Skin epidermis (tissue), 12 donors: ENCODE measurements at regions not wholly inside any gene's neighbourhood (a gene's known extent, or its start where the extent isn't known, plus 50 kb on each side); places are given as distances from the start of the nearest gene placed in this dataset.
"Not testable (repeated sequence)": the region's sequence is repeated elsewhere in the genome, so short reads cannot be mapped to it uniquely, and the experiment has no call there.

ENCODE experiments used
- H3K27ac ChIP-seq, 21 experiments: fragments of 200-600 bp; sonication (generic) in 11 of 21; one replicate each; pipeline ENCODE4 v1.5.0; 2020; ENCODE audit warnings: mild to moderate bottlenecking in 3 of 21, inconsistent platforms in 2 of 21, moderate library complexity in 2 of 21
- H3K4me3 ChIP-seq, 7 experiments: fragments of 200-600 bp; sonication (generic) in 2 of 7; one replicate each; pipeline ENCODE4 v1.5.0; 2020; ENCODE audit warnings: inconsistent platforms in 2 of 7, mild to moderate bottlenecking in 2 of 7, moderate library complexity in 1 of 7

DNA sequence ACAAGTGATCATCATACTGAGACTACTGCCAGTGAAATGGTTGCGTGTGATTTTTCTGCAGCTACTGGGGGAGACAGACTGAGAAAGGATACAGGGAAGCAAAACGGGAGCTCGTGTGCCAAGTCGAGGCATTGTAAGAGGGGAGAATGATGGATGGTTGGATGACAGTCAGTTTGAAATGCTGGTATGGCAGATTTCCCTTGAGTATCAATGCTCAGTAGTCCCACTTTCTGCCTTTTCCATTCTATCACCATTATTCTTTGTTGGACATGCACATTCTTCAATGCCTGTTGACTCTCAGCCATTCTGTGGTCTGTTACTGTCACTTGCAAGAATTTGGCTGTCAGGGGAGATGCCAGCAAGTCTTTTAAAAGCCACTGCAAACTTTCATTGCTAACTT, 510.6 kb upstream of the RBFOX1 start:
- no peak overlapping the region for H3K27ac ChIP-seq
- H3K4me3 ChIP-seq: no peak overlapping the region

DNA sequence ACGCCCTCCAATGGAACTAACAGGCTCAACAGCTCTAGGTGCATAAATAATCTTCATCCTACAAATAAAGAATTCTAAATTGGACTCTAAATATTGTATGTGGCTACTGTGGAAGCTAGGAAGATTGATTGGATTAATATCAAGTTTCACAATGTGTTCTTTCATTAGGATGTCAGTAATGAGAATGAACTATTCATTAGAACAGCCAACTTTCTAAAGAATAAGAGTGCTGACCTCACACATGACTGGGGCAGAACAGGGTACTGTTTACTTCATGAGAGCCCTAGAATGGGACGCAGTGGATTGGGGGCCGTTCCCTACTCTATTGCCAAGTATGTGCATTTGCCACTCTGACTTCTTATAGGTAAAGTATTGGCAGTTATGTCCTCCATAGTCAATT, 528.2 kb upstream of the RBFOX1 start:
- Histone ChIP-seq H3K27ac (no peak overlapping the region), H3K4me3 (no peak overlapping the region)

DNA sequence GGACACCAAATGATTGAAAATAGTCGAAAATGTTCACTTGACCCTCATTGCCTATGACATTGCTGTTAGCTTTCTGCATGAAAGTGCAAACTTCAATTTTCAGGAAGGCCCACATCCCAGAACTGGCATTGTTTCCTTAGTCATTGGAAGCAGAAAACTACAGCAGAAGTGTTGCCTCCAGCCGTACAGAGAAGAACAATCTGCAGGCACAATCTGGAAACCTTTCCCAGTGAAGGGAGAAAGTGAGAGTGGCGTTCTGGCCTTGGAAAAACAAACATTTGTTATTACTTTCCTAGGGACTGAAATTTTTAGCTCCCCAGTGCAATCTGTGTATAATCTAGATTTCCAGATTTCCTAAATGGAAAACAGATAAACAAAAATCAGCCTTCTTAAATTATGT, 529.5 kb upstream of the RBFOX1 start:
- H3K27ac ChIP-seq: no peak overlapping the region
- H3K4me3 ChIP-seq: no peak overlapping the region

DNA sequence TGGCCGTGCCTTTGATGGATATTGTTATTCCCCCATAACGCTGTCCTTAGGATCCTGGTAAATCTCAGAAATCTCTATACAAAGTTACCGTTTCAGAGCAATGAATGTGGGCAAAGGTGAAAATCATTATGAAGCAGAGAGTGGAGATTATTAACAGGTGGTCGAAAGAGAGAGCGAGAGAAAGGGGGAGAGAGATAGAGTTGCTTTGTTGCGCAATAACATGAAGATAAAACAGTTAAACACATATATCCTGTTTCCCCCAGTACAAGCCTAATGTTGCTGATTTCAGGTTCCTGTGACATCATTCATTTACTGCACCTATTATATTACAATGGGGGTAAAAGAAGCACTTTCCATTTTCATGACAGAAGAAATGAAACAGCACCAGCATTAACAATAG, 535.4 kb upstream of the RBFOX1 start:
- H3K27ac ChIP-seq: no peak overlapping the region
- H3K4me3 ChIP-seq: no peak overlapping the region

DNA sequence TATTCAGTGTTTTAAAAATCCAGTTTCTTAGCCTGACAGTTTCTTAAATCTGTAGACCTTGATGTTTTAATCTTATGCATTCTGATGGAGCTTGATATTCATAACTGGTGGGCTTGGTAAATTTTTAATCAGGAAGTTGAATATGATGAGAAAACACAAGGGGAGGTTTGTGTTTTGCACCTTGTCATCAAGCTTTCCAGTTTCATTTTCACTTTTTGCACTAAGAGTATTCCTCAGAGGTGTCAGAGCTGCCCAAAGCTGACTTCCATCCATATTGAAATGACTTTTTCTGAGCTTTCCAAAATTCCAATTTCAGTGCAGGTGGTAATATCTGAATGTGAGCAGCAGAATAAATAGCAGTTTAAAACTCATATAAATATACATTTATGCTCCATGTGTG, 555.0 kb upstream of the RBFOX1 start:
- Histone ChIP-seq H3K27ac (no peak overlapping the region), H3K4me3 (no peak overlapping the region)

DNA sequence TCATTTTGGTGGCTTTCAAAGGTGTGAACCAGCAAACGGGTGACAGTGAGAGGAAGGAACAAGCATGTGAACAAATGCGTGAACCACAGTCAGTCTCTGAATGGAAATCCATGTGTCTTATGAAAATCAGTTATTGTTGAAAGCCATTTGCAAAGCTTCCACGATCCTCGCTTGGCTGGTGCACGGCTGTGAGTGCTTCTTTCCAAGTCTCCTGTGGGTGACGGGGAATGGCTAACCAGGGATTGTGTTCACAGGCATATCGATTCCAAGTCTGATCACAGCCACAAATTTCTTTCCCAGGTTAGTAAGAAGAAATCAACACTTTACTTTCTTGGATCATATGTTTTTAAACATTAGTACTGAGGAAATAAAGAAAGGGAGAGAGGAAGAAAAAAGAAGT, 556.9 kb upstream of the RBFOX1 start:
- Histone ChIP-seq H3K27ac (no peak overlapping the region), H3K4me3 (no peak overlapping the region)

DNA sequence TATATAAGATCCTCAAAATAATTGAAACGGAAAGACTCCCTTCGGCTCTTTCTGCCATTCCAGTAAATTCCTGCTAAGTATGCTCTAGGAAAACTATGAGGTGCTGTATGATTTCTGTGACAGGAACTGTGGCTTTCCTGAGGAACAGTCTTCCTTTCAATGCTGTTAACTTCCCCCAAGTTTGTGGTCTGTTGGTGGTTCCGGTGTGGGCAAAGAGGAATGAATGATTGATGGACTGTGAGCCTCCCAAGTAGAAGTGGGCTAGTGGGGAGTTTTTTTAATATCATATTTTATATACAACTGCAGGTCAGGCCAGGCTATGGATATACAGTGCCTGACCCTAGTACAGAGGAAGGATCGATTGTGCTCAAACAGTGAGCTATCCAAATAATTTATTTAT, 560.7 kb upstream of the RBFOX1 start:
- no peak overlapping the region for H3K27ac ChIP-seq
- no peak overlapping the region for H3K4me3 ChIP-seq

DNA sequence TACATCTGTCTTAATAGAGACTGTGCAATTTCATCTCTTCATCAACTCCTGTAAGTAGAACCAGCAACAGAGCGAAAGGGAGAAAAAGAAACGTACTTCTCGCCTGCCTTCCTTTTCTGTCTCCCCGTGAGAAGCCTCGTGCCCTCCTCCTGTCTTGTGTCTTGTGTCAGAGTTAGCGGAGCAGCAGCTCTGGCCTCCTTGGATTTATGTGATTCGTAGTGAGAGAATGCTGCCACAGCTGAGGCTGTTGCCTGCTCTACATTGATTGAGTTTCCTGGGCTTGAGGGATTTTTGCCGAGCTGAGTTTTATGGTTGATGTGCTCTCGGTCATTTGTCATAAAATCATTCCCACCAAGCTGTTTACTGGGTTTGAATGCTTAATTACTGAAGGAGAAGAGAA, 579.1 kb upstream of the RBFOX1 start:
- no peak overlapping the region for H3K27ac ChIP-seq

DNA sequence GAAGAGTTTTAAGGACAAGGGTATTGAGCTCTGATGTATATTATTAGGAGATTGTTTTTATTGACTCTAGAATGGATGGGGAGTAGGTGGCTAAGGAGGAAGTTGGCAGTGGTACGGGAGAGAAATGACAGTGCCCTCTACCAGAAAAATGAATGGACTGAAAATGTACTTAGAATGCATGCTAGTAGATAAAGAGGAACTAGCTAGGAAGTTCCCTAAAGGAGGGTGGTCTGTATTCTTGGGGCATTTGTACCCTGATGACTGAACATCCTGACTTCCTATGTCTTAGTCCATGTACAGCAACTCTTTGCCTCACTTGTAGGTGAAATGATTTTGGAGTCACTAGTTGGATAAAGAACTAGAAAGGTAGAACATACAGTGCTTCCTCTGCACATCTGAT, 581.5 kb upstream of the RBFOX1 start:
- H3K4me3 ChIP-seq: no peak overlapping the region
- no peak overlapping the region for H3K27ac ChIP-seq

More for the DNA sequence above, 579.1 kb upstream of the RBFOX1 start:
- H3K4me3 ChIP-seq: no peak overlapping the region

DNA sequence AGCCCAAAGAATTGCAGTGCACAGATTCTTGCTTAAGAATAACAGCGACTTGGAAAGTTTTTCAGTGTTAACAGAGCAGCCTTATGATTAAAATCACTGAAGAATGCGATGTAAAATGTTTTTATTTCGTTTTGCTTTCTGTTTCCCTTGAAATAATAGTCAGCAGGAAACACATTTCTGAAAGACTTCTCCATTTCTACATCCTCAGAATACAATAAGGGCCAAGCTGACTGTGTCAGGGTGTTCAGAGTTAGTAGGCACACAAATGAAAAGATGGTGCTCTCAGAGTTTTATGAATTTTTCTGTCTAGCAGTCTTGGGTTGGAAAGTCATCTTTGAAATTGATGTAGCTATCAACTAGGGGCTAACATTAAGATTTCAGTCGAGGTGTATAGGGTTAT, 582.9 kb upstream of the RBFOX1 start:
- no peak overlapping the region for H3K4me3 ChIP-seq
- H3K27ac ChIP-seq: no peak overlapping the region

DNA sequence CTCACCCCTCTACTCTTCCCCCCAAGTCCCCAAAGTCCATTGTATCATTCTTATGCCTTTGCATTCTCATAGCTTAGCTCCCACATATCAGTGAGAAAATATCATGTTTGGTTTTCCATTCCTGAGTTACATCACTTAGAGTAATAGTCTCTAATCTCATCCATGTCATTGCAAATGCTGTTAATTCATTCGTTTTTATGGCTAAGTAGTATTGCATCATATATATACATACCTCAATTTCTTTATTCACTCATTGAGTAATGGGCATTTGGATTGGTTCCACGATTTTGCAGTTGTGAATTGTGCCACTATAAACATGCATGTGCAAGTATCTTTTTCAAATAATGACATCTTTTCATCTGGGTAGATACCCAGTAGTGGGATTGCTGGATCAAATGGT, 596.3 kb upstream of the RBFOX1 start:
- H3K27ac ChIP-seq: not testable (repeated sequence)

DNA sequence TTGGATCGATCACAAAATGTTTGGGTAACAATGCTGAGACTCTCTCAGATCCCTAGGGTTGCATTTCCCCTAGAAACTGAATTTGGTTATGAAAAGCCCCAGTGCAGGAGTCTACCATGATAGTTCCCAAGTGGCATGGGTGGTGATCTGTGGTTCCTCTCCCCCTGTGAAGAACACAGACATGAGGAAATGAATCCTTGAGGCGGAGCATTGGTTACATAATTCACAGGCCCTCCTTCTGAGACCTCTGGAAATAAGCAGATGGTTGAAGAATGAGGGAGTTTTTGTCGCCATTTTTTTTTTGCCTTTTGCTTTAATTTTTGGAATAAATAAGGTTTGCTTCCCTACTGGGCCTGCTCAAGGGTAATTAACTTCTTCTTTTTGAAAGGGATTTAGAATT, 597.0 kb upstream of the RBFOX1 start:
- no peak overlapping the region for H3K27ac ChIP-seq
- H3K4me3 ChIP-seq: no peak overlapping the region

More for the DNA sequence above, 596.3 kb upstream of the RBFOX1 start:
- not testable (repeated sequence) for H3K4me3 ChIP-seq

DNA sequence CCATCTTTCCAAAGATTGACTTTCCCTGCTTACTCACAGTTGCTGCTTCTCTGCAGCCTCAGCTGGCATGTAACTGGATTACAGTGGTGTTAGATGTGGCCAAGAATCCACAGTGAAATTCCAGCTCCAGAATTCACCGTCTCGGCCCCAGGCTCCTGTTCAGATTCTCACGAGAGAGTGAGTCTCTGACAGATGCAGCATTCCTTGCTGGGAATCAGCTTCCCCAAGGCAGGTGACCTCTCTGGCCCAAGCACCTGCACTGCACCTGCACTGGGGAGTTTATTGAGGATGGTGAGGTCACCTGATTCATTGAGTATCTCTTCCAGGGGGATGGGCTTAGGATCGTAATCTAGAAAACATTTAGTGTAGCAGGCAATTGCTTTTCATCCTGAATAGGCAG, 600.5 kb upstream of the RBFOX1 start:
- Histone ChIP-seq H3K27ac (no peak overlapping the region), H3K4me3 (no peak overlapping the region)

DNA sequence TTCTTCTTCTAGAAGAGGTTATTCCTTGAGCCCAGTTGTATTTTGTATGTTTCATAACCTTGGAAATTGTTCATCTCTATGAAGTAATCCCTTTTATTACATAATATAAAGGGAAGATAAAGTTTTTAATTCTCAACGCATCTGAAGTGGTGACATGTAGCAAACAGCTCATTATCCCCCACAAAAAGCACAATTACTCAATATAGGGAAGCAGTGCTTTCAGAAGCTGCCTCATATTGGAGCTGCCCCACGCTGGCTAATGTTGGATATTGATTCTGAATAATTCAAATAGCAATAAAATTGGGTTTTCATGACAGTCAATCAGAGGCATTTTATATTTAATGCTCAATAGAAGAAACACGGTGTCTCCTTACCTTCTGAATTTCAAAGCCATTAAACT, 604.3 kb upstream of the RBFOX1 start:
- no peak overlapping the region for H3K4me3 ChIP-seq

DNA sequence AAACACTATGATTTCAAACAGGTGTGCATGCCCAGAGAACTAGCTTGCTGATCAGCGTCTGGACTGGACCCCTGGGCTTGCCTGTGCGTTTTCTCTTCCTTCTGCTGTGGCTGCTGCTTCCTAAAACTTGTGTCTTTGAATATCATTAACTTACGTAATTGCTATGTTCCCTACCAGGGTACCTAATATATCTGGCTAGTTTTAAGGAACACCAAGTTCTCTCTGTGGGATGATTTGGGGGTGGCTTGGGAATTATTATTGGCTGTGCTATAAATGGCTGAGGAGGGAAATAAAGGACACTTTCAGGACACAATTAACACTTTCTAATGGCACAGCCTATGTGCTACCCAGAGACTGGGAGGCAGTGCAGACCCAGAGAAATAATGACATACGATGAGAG, 606.0 kb upstream of the RBFOX1 start:
- no peak overlapping the region for H3K27ac ChIP-seq

More for the DNA sequence above, 604.3 kb upstream of the RBFOX1 start:
- no peak overlapping the region for H3K27ac ChIP-seq

DNA sequence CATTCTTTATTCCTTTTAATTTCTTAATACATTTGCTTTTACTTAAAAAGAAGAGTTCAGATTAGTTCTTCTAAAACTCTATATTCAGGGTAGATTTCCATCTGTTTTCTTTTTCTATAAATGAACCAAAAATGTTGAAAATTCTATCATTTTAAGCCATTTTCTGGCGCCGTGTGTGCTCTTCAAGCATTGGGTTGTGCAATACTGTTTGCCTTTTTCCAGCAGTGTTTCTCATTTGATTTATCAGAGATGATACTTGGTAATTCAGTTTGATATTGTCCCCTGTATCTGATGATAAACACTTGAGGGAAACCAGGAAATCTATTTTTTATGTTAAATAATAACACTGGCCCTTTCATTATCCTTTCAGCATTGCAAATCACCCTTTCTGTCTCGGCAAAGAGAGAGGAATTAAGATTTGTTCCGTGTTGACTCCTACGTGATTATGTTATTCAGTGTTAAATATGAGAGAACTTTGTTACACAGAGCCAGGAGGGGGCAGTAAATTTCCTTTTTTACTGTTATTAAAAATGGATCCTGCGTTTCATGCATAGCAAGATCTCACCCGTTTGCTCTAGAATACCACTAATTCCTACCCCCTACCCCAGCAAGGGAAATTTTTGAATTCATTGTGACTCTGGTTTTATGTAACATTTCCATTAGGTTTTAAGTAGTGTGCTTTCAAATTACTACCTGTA, 606.9 kb upstream of the RBFOX1 start:
- Histone ChIP-seq H3K4me3 (no peak overlapping the region), H3K27ac (no peak overlapping the region)

More for the DNA sequence above, 606.0 kb upstream of the RBFOX1 start:
- H3K4me3 ChIP-seq: no peak overlapping the region

DNA sequence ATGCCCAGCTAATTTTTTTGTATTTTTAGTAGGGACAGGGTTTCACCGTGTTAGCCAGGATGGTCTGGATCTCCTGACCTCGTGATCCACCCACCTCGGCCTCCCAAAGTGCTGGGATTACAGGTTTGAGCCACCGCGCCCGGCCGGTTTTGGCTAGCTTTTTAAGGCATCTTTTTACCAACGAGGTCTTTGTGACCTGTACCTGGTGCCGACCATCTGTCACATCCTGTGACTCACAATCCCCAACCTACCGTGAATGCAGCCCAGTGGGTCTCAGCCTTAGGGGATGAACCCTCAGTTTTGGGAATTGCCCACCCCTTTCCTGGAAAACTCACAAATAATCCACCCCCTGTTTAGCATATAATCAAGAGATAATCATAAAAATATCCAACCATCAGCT, 607.4 kb upstream of the RBFOX1 start:
- not testable (repeated sequence) for H3K4me3 ChIP-seq, H3K27ac ChIP-seq

DNA sequence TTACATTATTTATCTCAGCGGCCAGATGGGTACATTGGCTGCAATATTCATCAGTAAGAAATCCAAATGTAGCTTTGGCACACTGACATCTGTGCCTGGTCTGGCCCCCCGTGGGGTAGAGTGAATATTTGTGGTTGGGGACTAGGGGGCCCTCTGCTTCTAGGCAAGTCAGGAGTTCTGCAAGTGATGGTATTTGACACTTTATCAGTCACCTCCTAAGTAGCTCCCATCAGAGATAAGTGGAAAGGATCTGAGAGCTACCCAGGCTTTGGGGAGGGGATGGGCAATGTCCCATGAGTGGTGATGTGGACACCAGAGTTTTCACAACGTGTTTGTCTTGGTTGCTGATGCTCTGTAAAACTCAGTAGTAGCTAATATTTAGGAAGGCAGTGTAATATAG, 609.9 kb upstream of the RBFOX1 start:
- H3K27ac ChIP-seq: no peak overlapping the region
- no peak overlapping the region for H3K4me3 ChIP-seq

DNA sequence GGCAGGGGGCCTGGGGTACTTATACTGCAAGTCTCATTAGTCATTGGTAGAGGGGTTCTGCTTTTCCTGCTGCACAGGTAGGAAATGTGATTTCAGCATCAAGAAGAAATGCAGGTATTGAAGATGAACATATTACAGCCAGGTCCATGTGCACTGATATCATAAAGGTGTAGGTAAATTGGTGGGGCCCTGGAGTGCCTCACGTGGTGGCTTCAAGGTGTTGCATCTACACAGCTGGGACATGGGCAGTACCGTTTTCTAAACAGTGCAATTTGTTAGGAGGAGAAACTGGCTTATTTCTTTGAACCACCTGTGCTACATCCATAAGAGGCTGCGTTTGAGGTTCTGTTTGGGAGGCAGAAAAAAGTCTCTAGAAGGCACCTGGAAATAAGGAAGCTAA, 618.1 kb upstream of the RBFOX1 start:
- Histone ChIP-seq H3K4me3 (no peak overlapping the region), H3K27ac (no peak overlapping the region)

DNA sequence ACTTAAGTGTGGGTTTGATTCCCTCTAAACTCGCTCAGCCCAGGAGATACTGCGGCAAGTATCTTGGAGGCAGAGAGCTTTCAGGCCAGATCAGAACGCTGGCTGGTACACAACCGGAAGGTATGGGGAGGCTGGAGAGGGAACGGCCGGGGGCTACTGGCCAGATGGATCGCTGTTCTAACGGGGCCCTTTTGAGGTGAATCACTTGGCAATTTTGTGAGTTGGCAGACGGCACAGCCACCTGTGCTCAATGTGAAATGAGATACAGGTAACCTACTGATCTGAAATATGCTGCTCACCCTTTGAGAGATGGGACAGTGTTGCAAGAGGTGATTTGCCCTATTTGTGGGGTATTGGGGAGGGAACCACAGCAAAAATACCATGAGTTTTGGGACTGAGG, 622.9 kb upstream of the RBFOX1 start:
- no peak overlapping the region for H3K27ac ChIP-seq
- H3K4me3 ChIP-seq: no peak overlapping the region

DNA sequence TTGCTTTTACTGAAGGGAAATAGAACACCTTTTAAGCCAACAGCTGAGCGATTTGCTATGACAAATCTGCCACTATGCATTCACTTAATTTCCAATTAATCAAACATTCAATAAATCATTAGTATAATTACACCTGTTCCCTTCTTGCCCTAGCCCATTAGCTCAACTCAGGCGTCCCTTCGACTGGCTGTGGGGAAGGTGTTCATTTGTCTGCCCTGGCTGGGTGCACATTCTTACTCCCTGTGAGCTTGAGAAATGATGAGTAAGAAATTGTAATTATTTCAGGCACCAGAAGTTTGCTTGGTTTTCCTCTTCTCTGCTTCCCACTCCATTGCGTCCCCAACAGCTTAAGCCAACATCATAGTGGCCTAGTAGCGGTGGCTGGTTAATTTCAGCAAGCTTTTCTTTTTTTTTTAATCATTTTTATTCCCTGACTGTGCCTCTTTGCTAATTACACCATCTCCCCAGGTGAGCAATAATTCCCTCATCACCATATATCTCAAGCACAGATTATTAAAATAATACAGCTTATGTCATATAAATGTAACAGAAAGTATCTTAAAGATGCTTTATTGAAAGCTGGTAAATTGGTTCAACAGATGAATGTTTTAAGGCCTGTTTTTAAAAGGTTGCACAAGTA, 623.9 kb upstream of the RBFOX1 start:
- no peak overlapping the region for H3K27ac ChIP-seq
- no peak overlapping the region for H3K4me3 ChIP-seq
